GM21576 (cell line): ENCODE measurements at regions not wholly inside any gene's neighbourhood (a gene's known extent, or its start where the extent isn't known, plus 50 kb on each side); places are given as distances from the start of the nearest gene placed in this dataset.
"Not testable (repeated sequence)": the region's sequence is repeated elsewhere in the genome, so short reads cannot be mapped to it uniquely, and the experiment has no call there.

Experiments
- ATAC-seq: cut with Tn5 transposase; IDR thresholded peaks from one replicate; pipeline ENCODE4 v1.9.1; 2021; ENCODE audit warnings: mild to moderate bottlenecking, moderate library complexity; ENCODE audit not compliant: unreplicated experiment

DNA sequence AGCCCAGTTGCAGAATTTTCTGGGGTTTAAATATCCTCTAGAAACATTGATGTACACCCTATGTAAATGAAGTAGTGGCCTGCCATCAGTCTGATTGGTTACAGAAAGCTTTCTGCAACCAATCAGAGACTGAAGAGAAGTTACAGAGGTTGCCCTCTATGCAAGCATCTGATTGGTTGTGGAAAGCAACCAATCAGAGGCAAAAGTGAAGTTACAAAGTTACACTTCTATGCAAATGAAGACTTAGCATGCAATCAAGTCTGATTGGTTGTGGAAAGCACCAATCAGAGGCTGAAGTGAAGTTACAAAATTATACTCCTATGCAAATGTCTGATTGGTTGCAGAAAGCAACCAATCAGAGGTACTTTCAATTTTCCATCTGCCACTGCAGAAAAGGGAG is 51.9 kb upstream of the USP9X start:
- ATAC-seq = no peak

DNA sequence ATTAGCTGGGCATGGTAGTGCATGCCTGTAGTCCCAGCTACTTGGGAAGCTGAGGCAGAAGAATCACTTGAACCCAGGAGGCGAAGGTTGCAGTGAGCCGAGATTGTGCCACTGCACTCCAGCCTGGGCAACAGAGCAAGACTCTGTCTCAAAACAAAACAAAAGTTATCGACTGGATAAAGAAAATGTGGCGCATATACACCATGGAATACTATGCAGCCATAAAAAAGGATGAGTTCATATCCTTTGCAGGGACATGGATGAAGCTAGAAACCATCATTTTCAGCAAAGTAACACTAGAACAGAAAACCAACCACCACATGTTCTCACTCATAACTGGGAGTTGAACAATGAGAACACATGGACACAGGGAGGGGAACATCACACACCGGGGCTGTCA is 50.3 kb upstream of the USP9X start:
- ATAC-seq = not testable (repeated sequence)
